Astrocyte of the cerebellum (primary cell): ENCODE measurements at regions not wholly inside any gene's neighbourhood (a gene's known extent, or its start where the extent isn't known, plus 50 kb on each side); places are given as distances from the start of the nearest gene placed in this dataset.

Source experiments
- DNase-seq: peaks from one replicate; pipeline ENCODE4 v3.0.0-alpha.2; 2011; ENCODE audit warnings: low read depth
- H3K4me3 ChIP-seq: 2 replicates; pipeline ENCODE4 v1.5.1; 2011; ENCODE audit warnings: mild to moderate bottlenecking, low read depth, low read length, moderate library complexity
- in situ Hi-C: cut with HindIII; loops from 2 replicates; pipeline ENCODE4 v1.10.0; 2017; ENCODE audit warnings: low sequenced_read_pairs
- TF ChIP-seq, protein P1 (sequence below): IDR thresholded peaks from 2 replicates; pipeline ENCODE4 v1.5.1; 2012; ENCODE audit warnings: low read length, low read depth, moderate library complexity, mild to moderate bottlenecking; ENCODE audit errors: missing control alignments

DNA sequence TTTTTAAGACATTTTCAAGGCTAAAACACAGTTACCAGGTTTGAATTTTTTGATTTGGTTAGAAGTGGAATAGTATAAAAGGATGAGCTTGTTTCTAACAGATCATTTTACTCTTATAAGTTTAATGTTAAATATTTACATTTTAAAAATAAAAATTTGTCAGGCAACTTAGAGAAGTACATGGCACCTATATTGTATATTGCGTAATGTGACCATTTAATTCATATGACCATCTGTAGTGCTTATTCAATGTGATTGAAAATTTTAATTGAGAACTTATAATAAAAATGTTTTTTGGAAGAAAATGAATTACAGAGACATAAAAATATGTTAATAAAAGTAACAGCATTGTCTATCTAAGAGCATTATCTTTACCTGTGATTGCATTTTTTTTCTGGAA, 1632.4 kb downstream of the RPA4 start:
- no peak overlapping the region for H3K4me3 ChIP-seq
- no peak for DNase-seq
- in situ Hi-C loops, result no loop called here
- TF ChIP-seq, protein P1, sequence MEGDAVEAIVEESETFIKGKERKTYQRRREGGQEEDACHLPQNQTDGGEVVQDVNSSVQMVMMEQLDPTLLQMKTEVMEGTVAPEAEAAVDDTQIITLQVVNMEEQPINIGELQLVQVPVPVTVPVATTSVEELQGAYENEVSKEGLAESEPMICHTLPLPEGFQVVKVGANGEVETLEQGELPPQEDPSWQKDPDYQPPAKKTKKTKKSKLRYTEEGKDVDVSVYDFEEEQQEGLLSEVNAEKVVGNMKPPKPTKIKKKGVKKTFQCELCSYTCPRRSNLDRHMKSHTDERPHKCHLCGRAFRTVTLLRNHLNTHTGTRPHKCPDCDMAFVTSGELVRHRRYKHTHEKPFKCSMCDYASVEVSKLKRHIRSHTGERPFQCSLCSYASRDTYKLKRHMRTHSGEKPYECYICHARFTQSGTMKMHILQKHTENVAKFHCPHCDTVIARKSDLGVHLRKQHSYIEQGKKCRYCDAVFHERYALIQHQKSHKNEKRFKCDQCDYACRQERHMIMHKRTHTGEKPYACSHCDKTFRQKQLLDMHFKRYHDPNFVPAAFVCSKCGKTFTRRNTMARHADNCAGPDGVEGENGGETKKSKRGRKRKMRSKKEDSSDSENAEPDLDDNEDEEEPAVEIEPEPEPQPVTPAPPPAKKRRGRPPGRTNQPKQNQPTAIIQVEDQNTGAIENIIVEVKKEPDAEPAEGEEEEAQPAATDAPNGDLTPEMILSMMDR, result no peak

DNA sequence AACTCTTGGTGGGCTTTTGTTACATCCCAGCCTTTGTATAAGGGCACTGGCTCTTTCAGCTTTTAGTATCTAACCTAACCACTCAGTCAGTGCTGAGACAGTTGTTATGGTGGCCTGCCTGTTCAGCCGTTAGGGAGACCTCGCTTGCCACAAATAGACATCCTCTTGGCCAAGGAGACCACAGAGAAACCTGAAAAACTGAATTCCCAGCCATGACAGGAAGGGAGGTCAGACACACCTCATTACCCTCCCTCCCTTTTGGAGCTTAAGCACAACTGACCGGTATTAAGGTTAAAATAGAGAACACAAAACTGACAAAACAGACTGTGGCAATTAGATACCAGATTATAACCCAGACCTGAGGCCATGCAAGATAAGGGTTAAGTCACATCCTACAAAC, 1639.3 kb downstream of the RPA4 start:
- in situ Hi-C loops, result no loop called here
- TF ChIP-seq, protein P1, result no peak
- H3K4me3 ChIP-seq, result no peak overlapping the region
- no peak for DNase-seq

DNA sequence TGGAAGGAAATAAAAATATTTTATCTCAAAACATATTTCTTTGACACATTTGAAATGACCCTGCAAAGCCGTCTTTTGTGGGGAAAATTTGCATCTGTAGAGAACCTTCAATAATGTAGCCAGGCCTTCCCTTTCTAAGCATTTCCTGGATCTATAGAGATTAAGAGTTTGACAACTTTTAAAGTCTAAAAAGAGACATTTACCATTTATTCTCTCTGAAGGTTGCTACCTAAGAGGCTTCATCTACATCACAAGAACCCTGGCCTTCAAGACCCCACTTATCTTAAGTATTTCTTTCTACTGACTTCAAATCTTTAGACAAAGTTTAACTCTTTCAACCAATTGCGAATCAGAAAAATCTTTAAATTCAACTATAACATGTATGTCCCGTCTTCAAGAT, 1639.8 kb downstream of the RPA4 start:
- no peak overlapping the region for H3K4me3 ChIP-seq
- no peak for DNase-seq
- TF ChIP-seq, protein P1, result no peak
- in situ Hi-C loops, result no loop called here

DNA sequence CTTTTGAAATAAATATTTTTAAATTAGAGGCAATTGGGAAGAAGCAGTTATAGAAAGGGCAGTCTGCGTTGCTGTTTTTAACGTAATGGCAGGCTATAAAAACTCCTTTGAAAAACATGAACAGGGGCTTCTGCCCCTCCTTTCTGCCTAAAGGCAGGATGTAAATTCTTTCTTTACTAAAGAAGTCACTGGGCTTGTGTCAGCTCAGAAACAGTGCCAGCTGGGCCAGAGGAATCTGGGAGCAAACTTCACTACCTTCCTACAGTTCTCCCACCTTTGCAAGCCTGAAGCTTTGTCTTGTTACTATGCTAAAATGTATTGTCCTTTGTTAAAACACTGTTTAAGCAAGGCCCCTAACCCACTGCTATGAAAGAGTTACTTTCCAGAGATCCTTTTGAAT, 1664.8 kb downstream of the RPA4 start:
- DNase-seq, result no peak
- in situ Hi-C loops, result no loop called here
- H3K4me3 ChIP-seq, result no peak overlapping the region
- TF ChIP-seq, protein P1, result no peak

DNA sequence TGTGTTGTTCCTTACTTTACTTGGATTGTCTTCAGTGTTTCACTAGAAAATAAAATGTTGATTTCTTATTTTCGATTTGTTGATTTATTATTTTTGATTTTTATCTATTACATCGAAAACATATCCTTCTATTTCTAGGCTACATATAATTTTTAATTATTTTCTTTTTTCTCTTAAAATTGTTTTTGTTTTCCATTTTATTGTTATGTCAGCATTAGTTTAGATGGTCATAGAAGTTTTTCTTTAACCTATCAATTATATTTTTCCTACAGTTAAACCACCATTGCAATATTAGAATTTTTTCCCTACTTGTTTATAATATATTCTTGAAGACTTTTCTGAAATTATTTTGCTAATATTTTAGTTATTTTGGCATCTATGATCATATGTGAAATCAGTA, 1685.1 kb downstream of the RPA4 start:
- H3K4me3 ChIP-seq, result no peak overlapping the region
- TF ChIP-seq, protein P1, result no peak
- in situ Hi-C loops, result no loop called here
- DNase-seq, result no peak

DNA sequence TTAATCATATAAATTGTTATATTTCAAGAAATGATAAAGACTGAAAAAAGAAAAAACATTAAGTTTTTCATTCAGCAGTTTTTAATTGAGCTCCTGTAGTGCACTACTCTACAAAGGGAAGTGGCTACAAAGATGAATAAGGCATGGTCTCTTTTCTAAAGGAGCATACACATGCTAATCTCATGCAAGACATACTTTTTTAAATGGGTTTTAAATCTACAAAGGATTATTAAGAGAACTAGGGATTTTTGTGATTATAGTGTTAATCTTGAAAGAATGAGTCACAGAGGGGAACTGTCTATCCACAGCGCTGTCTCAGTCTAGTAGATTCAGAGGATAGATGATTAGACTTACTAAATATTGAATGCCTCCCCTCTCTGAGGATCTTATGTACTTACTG, 1722.2 kb downstream of the RPA4 start:
- no peak overlapping the region for H3K4me3 ChIP-seq
- TF ChIP-seq, protein P1, result no peak
- in situ Hi-C loops, result no loop called here
- no peak for DNase-seq

DNA sequence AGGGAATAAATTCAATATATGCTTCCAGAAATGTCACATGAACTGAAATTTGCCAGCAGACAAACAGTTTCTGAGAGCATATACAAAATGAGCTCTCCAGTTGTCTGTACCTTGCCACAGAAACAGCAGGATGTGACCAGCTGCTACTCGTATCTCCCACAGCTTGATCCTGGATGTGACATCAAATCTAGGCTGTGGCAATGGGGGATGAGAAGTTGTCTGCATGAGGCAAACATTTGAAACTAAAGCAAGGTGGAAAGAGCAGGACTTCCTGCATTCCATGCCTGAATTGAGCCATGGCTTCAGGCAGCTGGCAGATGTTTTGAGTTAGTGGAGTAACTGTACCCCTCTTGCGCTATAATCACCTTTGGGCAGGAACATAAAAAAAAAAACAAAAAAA, 1724.0 kb downstream of the RPA4 start:
- TF ChIP-seq, protein P1, result no peak
- in situ Hi-C loops, result no loop called here
- H3K4me3 ChIP-seq, result no peak overlapping the region
- no peak for DNase-seq
